CD1c-positive myeloid dendritic cell (primary cell): ENCODE measurements at regions not wholly inside any gene's neighbourhood (a gene's known extent, or its start where the extent isn't known, plus 50 kb on each side); places are given as distances from the start of the nearest gene placed in this dataset.
"Not testable (repeated sequence)": the region's sequence is repeated elsewhere in the genome, so short reads cannot be mapped to it uniquely, and the experiment has no call there.

ENCODE experiments used
- DNase-seq: peaks from one replicate; pipeline ENCODE4 v3.0.0-alpha.2; 2016; ENCODE audit errors: extremely low spot score

DNA sequence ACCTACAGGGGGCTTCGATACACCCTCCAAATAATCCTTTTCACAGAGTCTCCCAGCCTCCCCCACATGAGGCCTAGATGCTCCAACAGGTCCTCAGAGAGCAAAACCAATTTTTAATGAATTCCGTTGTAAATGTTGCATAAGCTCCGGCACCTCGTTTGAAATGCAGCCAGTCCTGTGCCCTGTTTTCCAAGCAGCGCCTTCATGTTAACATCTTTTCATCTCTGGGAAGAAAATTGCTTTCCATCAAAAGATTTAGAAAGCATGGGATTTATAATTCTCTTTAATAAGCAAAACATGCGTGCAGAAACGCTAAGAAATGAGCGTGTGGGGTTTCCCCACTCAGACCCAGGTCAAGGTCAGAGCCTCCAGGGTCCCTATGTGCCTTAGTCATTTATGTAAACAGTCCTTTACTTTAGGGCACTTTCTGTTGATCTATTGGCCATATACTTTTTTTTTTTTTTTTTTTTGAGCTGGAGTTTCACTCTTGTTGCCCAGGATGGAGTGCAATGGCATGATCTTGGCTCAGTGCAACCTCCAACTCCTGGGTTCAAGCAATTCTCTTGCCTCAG is 177.5 kb upstream of the S1PR3 start:
- DNase-seq: no peak

DNA sequence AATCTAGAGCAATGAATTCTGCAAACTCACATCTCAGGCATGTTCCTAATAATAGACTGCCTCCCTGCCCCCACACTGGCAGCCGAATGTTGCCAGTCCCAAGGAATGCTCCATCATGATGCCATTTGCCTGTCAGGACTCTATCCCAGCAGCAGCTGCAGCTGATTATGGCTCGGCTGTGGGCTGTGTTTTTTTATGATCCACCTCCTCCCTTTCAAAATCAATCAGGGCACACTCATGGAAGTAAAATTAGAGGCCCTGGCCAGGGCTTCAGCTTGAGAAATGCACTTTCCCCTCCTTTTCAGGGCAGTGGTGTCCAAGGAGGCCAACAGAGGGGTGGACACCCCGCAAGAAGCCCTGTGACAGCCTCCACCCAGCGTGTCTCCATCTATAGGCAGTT is 176.7 kb upstream of the S1PR3 start:
- no peak for DNase-seq

DNA sequence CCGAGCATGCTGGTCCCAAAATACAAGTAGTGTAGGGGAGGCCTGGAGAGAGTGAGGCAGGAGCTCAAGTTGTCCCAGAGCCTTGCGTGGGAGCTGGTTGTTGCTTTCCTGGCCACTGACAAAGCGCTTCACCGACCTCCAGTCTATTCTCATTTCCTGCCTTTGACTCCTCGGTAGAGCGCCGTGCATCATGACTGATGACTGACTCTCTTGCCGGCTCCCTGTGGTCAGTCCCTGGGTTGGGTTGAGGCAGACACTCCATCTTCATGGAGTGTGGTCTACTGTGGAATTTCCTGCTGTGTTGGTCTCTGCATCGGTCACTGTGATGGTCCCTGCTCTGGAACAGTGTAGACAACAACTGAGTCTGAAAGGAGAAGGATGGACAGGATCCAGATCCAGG is 175.1 kb upstream of the S1PR3 start:
- no peak for DNase-seq

DNA sequence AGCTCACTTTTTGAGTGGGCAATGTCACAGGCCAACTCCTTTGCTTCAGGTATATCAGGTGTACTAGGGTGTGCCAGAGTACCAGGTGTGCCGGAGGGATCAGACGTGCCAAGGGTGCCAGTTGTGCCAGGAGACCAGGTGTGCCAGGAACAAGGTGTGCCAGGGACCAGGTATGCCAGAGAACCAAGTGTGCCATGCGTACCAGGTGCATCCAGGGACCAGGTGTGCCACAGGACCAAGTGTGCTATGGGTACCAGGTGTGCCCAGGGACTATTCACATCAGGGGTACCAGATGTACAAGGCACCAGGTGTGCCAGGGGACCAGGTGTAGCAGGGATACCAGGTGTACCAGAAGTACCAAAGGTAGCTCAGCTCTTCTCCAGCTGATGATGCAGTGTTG is 174.7 kb upstream of the S1PR3 start:
- no peak for DNase-seq

DNA sequence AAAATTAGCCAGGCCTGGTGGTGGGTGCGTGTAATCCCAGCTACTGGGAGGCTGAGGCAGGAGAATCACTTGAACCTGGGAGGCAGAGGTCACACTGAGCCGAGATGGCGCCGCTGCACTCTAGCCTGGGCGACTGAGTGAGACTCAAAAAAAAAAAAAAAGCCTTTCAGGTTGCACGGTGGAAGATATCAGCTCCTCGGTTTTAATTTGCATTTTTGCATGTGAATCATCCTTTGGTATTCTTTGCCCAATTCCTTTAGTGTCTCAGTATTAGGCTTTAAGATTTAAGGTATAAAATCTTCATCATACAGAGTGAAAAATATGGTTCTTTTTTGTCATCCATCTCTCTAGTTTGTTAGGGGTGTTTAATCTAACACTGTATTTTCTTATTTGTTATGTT is 173.6 kb upstream of the S1PR3 start:
- no peak for DNase-seq

DNA sequence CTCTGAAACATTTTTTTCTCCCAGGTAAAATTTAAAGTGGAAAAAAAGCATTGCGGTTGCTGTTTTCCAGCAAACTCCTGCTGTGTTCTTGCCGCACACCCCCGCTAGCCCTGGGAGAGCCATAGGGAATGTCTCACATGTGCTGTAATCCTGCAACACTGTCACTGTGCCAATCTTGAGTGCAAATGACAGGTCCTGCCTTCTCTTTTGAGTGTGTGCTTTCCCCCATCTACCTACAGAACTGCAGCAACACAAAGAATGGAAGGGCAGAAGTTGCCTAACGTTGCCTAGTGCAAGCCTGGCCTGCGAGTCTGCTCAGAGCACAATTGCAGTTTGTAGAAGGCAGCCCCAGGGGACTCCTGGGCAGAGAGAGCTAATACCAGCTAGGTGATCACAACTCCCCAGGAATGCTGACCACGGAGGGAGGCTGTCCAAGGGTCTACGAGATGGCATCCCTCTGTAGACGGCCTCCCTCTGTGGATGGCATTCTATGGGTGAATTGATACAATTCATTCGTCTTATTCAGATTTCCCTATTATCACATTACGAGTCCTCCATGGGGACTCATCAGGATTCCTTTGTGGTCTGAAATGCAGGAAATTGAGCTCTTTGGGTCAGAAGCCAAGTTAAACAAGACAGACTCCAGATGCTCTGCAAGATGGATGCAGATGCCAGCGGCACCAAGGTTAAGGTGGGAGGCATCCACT is 172.6 kb upstream of the S1PR3 start:
- no peak for DNase-seq

DNA sequence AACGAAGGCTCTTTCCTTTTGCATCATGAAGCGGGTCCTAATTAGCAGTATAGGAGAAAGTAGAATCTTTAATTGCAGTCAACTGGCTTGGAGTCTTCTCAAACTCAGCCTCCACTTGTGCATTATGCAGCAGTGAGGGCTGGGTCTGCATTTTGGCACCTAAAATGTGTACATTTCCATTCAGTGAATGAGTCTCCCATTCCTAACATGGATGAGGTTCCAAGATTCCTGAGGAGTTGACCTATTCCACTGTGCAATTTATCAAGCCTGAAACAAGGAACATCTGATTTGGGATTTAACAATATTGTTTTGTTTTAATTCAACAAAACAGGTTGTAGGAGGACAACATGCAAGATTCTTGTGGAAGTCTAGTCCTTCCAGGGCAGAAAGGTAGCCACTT is 171.8 kb upstream of the S1PR3 start:
- DNase-seq: no peak

DNA sequence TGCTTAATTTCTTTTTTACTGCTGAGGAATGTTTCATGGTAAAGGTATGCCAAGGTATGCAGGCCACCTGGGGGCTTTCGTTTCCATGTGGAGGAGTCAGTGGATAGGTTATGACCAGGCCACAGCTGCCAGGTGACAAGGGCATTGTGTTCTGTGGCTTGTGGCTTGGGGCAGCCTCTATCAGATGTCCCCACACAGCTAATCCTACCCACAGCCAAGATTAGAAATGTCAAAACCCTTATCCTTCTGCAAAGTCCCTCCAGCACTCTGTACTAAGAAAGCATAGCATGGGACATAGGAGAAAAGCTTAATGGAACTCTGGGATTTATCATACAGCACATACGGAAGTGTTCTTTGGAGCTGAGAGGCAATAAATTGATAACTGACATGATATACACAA is 171.2 kb upstream of the S1PR3 start:
- no peak for DNase-seq

DNA sequence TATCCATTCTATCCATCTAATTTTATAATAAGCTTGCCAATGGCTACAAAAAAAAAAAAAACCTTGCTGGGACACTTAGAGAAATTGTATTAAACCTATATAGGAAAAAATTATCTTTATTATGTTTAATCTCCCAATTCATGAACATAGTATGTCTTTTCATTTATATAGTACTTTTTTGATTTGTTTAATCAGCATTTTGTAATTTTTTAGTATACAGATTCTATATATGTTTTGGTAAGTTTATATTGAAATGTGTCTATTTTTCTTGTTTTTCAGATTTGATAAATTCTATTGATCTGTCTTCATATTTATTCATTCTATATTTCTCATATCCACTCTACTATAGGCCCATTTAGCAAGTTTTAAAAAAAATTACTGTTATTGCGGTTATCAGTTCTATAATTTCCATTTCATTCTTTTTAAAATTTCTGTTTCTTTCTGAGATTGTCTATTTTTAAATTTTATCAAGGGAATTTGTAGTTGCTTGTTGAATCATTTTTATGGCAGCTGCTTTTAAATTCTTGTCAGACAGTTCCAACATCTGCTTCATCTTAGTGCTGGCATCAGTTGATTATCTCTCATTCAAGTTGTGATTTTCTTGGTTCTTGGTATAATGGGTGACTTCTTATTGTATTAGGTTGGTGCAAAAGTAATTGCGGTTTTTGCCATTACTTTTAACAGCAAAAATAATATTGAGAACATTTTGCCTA is 170.1 kb upstream of the S1PR3 start:
- no peak for DNase-seq

DNA sequence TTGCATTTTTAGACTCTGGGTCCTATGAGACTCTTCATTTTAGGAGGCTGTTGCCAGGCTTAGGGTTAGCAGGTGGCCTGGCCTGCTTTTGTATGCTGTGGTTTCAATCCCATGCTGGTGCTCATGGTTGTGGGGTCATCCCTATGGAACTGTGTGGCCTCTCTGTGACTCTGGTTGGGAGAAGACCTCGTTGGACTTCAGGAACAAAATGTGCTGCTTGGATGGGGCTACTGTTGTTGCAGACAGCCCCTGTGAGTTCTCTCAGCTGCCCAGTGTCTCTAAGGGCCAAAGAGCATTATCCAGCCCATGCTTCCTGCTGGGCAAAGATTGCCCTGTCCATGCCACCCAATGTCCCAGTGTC is 169.5 kb upstream of the S1PR3 start:
- DNase-seq: no peak

DNA sequence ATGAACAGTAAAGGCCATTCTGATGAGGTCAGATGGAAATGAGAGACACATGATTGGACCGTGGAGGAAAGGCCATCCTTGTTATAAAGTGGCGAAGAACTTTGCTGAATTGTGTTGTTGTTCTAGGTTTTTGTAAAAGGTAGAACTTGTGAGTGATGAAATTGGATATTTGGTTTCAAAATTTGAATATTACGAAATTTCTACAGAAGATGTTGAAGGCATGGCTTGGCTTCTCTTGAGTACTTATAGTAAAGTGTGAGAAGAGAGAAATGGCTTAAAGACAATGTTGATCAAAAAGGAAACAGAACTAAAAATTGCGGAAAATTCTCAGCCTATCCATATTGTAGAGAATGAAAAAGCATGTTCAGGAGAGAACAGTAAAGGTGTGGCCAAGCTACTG is 166.6 kb upstream of the S1PR3 start:
- DNase-seq: no peak

DNA sequence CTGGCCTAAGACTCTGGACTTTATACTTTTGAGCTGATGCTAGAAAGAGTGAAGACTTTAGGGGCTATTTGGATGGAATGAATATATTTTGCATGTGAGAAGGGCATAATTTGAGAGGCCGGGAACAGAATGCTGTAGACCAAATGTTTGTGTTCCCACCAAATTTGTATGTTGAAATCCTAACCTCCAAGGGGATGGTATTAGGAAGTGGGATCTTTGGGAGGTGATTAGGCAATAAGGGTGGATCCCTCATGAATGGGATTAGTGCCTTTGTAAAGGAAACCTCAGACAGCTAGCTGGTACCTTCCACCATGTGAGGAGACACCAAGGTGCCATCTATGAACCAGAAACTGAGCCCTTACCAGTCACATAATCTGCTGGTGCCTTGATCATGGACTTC is 165.1 kb upstream of the S1PR3 start:
- DNase-seq: no peak

DNA sequence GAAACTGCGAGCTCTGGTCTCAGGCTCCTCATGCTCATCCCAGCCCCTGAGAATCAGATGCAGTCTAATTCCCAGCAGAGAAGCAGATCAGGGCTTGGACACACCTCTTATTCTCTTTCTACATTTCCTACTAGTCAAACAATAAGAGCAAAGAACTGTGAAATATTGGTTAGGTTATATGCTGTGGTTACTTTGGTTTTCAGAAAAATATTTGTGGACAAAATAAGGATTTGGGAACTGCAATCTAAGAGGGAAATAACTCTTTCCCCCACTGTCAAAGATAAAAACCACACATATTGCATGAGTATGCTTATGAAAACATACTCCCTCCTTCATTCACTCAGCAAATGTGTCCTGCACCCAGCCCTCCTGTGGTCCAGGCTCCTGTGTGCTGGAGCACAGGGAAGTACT is 164.5 kb upstream of the S1PR3 start:
- no peak for DNase-seq

DNA sequence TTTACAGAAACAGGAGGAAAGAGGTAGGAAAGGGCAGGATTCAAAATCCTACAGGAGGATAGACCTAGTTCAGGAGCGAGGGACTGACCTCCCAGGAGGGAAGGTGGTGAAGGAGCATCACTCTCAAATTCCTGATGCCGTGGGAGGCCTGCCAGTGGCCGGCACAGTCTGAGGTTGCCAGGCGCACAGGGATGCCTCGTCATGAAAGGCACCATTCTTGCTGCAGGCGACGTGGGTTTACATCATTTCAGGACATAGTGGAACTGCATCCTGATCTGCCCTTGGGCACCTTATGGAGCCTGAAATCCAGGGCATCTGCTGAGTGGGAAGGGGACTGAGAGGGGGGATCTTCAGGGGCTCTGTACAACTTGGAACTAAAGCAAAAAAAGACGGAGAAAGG is 163.2 kb upstream of the S1PR3 start:
- DNase-seq: no peak

DNA sequence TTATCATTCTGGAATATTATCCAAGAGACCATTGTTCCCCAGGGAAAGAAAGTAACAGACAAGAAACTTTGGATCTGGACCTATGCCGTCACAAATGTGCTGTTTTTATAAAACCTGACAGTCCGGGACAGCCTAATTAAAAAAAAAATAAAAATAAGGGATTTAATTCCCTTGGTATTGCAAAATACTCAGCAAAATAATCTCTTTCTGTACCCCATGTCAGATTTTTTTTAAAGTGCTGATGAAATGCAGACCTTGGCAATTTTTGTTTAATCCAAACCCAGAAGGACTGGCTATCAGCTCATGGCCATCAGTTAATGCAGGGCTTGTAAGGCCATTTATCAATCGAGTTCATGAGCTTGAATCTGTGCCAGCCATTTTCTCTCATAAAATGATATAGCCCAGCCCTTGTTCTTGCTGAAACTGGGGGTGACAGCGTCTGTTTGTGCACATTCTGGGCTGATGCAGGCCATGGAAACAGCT is 162.7 kb upstream of the S1PR3 start:
- no peak for DNase-seq

DNA sequence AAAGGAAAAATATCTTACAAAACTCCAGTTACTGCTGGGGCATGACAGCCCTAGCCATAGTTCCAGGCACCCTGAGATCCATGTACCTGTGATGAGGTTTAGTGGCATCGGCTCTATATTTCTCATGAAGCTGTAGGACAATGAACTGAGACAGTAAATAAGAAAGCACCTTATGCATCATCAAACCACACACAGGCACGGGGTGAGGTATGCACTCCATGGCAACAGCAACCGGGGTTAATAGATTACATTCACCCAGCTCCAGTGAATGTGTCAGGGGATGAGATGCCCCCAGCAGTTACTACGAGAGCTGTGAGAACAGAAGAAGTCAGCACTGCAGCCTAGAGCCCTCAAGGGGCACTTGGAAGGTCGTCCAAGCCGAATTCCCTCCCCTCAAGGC is 162.0 kb upstream of the S1PR3 start:
- DNase-seq: no peak

DNA sequence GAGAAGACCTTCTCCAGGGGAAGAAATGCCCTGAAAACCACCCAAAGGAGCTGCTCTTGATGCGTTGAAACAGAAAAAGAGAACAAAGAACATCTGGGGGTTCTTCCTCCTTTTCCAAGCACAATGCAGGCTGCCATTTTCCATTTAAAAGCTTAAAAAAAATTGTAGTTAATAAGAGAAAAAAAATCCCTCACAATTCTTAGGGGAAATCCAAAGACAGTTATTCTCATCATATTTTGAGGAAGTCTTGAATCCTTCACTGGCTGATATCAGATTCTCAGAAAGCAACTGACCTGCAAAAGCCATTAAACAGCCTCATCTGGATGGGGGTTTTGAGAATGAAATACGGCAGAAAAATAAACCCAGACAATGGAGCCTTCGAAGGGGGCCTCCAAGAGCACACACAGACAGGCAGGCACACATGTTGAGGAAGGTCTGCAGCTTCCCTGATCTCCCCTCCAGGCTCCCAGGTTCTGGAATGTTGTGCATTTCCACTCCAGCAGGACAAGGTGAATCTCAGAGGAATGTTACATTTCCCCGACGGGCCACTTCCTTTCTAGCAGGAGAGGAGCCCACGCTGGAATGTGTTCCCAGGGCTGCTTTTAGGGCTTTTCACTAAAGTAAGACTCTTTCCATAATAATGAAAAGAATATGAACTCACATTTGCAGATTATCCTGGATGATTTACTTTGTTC is 159.4 kb upstream of the S1PR3 start:
- DNase-seq: peak; percentile 35

DNA sequence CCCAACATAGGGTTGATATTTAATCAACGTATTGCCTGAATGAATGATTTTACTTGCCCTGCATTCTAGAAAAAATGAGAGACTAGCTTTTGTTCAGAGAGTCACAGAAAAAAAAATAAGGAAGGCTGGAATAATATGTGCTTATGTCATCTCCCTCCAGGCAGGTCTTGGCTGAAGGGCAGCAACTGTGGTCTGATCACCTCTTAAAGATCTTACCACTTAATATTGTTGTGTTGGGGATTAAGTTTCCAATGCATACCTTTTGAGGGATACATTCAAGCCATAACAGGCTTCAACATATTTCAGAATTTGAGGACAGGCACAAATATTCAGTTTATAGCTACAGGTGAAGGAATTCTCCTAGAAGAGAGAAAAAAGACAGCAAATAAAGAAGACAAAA is 157.3 kb upstream of the S1PR3 start:
- no peak for DNase-seq

DNA sequence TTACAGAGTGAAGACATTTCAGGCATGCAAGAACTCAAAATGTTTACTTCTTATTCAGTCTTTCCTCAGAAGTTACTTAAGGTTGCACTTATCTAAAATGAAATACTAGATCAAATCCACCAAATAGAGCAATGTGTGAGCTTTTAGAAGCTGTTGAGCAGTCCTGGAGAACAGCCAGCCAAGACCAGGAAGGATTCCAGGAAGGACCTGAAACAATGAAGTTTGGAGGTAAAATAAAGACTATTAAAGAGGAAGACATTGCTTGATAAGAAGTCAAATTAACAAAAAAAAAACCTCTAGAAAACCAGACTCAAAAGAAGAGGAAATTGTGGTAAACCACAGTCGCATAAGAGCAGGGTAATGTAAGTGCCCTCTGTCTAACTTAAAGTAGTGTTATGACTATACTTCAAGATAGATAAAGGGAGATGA is 156.2 kb upstream of the S1PR3 start:
- peak; percentile 80 for DNase-seq

DNA sequence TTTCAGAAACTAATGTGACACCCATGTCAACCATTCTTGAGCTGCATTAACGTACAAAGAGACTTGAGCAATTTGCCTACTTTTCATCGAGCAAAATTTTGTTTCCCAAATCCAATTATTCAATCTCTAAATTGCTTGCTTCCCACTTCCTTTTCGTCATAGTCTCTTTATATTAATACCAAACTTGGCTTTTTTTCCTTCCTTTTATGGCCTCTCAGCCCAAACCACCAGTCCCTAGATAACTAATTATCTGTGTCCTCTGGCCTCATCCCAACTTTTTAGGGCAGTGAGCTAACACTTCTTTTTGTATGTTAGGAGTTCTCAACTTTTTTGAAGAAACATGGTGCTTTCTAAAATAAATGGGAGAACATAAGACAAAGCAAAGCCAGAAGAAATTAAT is 155.5 kb upstream of the S1PR3 start:
- peak; percentile 14 for DNase-seq

DNA sequence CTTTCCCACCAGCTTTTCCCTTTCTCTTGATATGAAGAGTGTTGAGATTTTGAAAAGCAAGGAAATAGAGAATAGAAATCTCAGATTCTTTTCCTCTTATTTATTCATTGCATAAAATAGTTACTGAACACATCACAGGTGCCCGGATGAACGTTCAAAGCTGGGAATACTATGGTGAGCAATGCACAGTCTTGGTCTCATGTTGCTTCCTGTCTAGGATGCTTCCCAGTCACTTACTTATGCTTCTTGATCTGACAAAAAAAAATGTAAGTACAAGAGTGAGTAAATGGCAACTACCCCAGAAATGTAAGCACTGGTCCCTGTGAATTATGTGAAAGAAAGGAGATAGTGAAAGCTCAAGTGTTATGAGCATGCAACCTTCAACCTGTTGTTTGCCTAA is 153.5 kb upstream of the S1PR3 start:
- no peak for DNase-seq

DNA sequence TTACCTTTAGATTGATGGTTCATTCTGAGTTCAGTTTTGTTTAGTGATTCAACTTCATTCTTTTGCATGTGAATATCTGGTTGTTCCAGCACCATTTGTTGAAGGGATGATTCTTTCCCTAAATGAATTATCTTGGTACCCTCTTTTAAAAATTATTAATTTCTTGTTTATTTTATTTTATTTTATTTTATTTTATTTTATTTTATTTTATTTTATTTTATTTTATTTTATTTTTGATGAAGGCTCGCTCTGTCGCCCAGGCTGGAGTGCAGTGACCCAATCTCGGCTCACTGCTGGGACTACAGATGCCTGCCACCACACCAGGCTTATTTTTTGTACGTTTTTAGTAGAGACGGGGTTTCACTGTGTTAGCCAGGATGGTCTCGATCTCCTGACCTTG is 141.4 kb upstream of the S1PR3 start:
- DNase-seq: not testable (repeated sequence)

DNA sequence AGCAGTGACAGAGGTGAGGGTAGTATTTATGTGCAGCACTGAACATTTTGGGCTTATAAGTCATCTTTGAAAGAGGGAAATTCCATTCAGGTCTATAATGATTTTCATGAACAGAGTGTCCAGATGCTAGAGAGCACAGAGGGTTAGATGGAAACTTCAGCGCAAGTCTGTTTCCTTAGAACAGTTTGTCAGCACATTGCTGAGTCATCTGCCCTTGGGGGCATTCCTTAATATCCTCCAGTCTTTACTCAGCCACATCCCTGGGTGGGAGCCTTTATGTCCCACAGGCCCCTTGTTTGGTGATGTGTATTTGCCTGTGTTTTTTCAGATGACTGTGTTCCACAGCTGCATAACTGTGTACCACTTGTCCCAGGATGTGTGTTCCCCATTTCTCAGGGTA is 138.5 kb upstream of the S1PR3 start:
- DNase-seq: no peak
